EH (cell line): ENCODE measurements at regions not wholly inside any gene's neighbourhood (a gene's known extent, or its start where the extent isn't known, plus 50 kb on each side); places are given as distances from the start of the nearest gene placed in this dataset.

Source experiments
- DNase-seq: peaks from one replicate; pipeline ENCODE4 v3.0.0-alpha.2; 2015; ENCODE audit warnings: low read depth

GRCh38 chr17:36816214-36816906 lies 120.9 kb upstream of the LHX1 start:
- DNase-seq: no peak

- DNase-seq: no peak
Observed at GRCh38 chr17:36816907-36817288, 120.4 kb upstream of the LHX1 start.

- DNase-seq: no peak
Observed at GRCh38 chr17:36817483-36818048, 119.7 kb upstream of the LHX1 start.

GRCh38 chr17:36818134-36818825 lies 119.0 kb upstream of the LHX1 start:
- DNase-seq: no peak

GRCh38 chr17:36823850-36824677 lies 113.2 kb upstream of the LHX1 start:
- DNase-seq: no peak

GRCh38 chr17:36824678-36825101 lies 112.6 kb upstream of the LHX1 start:
- peak; percentile 8 for DNase-seq

GRCh38 chr17:36825113-36825512 lies 112.2 kb upstream of the LHX1 start:
- no peak for DNase-seq

- no peak for DNase-seq
Observed at GRCh38 chr17:36825521-36825920, 111.8 kb upstream of the LHX1 start.

- no peak for DNase-seq
Observed at GRCh38 chr17:36825951-36826350, 111.3 kb upstream of the LHX1 start.

GRCh38 chr17:36827081-36827480 lies 110.2 kb upstream of the LHX1 start:
- no peak for DNase-seq

GRCh38 chr17:36829676-36830075 lies 107.6 kb upstream of the LHX1 start:
- DNase-seq: no peak

GRCh38 chr17:36833279-36833678 lies 104.0 kb upstream of the LHX1 start:
- DNase-seq: no peak

GRCh38 chr17:36835036-36835435 lies 102.2 kb upstream of the LHX1 start:
- no peak for DNase-seq

- no peak for DNase-seq
Observed at GRCh38 chr17:36837195-36837938, 99.9 kb upstream of the LHX1 start.

- no peak for DNase-seq
Observed at GRCh38 chr17:36837939-36838272, 99.4 kb upstream of the LHX1 start.

- no peak for DNase-seq
Observed at GRCh38 chr17:36839256-36839655, 98.0 kb upstream of the LHX1 start.

GRCh38 chr17:36840796-36841195 lies 96.5 kb upstream of the LHX1 start:
- no peak for DNase-seq

GRCh38 chr17:36842231-36842819 lies 95.0 kb upstream of the LHX1 start:
- DNase-seq: no peak

GRCh38 chr17:36842963-36843558 lies 94.2 kb upstream of the LHX1 start:
- no peak for DNase-seq

- DNase-seq: no peak
Observed at GRCh38 chr17:36844013-36844412, 93.3 kb upstream of the LHX1 start.

GRCh38 chr17:36844601-36845000 lies 92.7 kb upstream of the LHX1 start:
- no peak for DNase-seq
